ENCODE measurements at regions not wholly inside any gene's neighbourhood (a gene's known extent, or its start where the extent isn't known, plus 50 kb on each side); places are given as distances from the start of the nearest gene placed in this dataset.

DNA sequence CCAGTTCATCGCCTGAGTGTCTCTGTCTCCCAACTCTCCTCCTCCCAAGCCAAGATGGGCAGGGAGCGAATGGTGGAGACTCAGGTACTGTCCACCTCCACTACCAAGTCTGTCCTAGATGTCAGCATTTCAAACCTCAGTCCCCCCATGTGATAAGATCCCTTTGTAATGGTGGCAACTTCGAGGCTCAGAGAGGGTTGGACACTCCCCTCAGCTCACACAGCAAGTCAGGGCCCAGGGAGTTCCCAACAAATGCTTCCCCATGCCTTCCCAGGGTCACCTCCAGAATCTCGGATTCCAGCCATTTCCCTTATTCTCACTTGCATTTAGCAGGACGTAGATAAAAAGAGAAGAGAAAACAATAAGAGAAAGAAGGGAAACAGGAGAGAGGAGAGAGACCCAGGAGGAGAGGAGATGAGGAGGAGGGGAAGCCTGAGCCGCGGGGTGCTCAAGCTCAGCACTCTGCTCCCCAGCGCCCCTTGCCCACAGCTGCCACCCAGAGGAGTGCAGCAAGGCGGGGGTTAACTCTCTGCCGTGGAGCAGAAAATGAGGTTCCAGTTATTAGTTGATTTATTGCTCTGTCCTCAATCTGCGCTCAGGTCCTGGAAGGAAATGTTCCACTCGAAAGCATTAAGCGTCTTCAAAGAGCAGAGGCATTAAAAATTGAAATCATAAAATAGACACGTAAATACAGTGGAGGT lies 84.1 kb upstream of the LINGO1 start:
- TF ChIP-seq, protein P1, sequence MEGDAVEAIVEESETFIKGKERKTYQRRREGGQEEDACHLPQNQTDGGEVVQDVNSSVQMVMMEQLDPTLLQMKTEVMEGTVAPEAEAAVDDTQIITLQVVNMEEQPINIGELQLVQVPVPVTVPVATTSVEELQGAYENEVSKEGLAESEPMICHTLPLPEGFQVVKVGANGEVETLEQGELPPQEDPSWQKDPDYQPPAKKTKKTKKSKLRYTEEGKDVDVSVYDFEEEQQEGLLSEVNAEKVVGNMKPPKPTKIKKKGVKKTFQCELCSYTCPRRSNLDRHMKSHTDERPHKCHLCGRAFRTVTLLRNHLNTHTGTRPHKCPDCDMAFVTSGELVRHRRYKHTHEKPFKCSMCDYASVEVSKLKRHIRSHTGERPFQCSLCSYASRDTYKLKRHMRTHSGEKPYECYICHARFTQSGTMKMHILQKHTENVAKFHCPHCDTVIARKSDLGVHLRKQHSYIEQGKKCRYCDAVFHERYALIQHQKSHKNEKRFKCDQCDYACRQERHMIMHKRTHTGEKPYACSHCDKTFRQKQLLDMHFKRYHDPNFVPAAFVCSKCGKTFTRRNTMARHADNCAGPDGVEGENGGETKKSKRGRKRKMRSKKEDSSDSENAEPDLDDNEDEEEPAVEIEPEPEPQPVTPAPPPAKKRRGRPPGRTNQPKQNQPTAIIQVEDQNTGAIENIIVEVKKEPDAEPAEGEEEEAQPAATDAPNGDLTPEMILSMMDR (IDR thresholded peaks at IDR 0.05) = no peak
- TF ChIP-seq POLR2A (IDR thresholded peaks at IDR 0.05) = no peak

All from heart left ventricle (tissue), 13 donors.